ENCODE measurements at regions not wholly inside any gene's neighbourhood (a gene's known extent, or its start where the extent isn't known, plus 50 kb on each side); places are given as distances from the start of the nearest gene placed in this dataset.

GRCh38 chr6:102848210-102848609, 1454.7 kb downstream of the GRIK2 start:
- TF ChIP-seq CTCF (IDR thresholded peaks at IDR 0.05): no peak
- no peak for TF ChIP-seq RCOR1 (IDR thresholded peaks at IDR 0.05; ENCODE audit: low read length)
- no peak for TF ChIP-seq EP300 (IDR thresholded peaks at IDR 0.05; ENCODE audit: borderline replicate concordance in 1 of 2, low read depth in 1 of 2, low read length in 1 of 2)
- TF ChIP-seq POLR2AphosphoS5 (IDR thresholded peaks at IDR 0.05; ENCODE audit: low read depth, low read length): no peak
- no peak for TF ChIP-seq EZH2phosphoT487 (IDR thresholded peaks at IDR 0.05; ENCODE audit: borderline replicate concordance, low read depth)
- no peak for TF ChIP-seq FOXJ3 (CRISPR knock-in tag; IDR thresholded peaks at IDR 0.05)
- no peak for TF ChIP-seq FOSL2 (IDR thresholded peaks at IDR 0.05; ENCODE audit: borderline replicate concordance, low read depth)
- TF ChIP-seq GABPA (IDR thresholded peaks at IDR 0.05; ENCODE audit: low read depth): no peak
- no peak for TF ChIP-seq USF2 (IDR thresholded peaks at IDR 0.05; ENCODE audit: borderline replicate concordance, low read depth, low read length)
- no peak for TF ChIP-seq SIN3A (IDR thresholded peaks at IDR 0.05; ENCODE audit: borderline replicate concordance, low read depth, low read length)
- TF ChIP-seq CHD2 (IDR thresholded peaks at IDR 0.05; ENCODE audit: low read length, partially characterized antibody): no peak
- TF ChIP-seq RAD21 (IDR thresholded peaks at IDR 0.05; ENCODE audit: low read length): no peak
- TF ChIP-seq PBX3 (IDR thresholded peaks at IDR 0.05): no peak
